ENCODE measurements at regions not wholly inside any gene's neighbourhood (a gene's known extent, or its start where the extent isn't known, plus 50 kb on each side); places are given as distances from the start of the nearest gene placed in this dataset.
A peak's percentile ranks its signal among the peaks of the same experiment; 100 is the strongest.
"Not testable (repeated sequence)": the region's sequence is repeated elsewhere in the genome, so short reads cannot be mapped to it uniquely, and the experiment has no call there.

DNA sequence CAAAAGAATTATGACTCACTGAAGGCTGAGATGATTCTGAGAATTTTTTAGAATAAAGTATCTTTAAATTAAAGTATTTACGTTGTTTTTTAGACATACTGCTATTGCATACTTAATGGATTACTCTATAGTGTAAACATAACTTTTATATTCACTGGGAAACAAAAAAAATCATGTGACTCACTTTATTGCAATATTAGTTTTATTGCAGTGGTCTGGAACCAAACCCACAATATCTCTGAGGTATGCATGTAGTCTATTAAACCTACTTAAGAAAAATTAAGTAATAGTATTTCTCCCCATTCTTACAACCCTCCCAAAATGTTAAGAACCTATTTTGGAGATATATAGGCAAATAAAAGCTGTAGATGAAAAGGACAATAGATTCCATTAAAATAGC is 142.9 kb upstream of the ZNF521 start:
- Mint-ChIP-seq H3K27me3 (ENCODE audit: low read depth, poor library complexity) (peaks cover 6% of the 10 kb centered on the region), H3K4me3 (no peak overlapping the region), H3K9me3 (peaks cover 39% of the 10 kb centered on the region), H3K36me3 (ENCODE audit: low read depth) (peaks cover 8% of the 10 kb centered on the region), H3K4me1 (peaks cover 11% of the 10 kb centered on the region), H3K27ac (no peak overlapping the region)
- no peak for DNase-seq
- TF ChIP-seq, protein P1, sequence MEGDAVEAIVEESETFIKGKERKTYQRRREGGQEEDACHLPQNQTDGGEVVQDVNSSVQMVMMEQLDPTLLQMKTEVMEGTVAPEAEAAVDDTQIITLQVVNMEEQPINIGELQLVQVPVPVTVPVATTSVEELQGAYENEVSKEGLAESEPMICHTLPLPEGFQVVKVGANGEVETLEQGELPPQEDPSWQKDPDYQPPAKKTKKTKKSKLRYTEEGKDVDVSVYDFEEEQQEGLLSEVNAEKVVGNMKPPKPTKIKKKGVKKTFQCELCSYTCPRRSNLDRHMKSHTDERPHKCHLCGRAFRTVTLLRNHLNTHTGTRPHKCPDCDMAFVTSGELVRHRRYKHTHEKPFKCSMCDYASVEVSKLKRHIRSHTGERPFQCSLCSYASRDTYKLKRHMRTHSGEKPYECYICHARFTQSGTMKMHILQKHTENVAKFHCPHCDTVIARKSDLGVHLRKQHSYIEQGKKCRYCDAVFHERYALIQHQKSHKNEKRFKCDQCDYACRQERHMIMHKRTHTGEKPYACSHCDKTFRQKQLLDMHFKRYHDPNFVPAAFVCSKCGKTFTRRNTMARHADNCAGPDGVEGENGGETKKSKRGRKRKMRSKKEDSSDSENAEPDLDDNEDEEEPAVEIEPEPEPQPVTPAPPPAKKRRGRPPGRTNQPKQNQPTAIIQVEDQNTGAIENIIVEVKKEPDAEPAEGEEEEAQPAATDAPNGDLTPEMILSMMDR (IDR thresholded peaks at IDR 0.05), result no peak

DNA sequence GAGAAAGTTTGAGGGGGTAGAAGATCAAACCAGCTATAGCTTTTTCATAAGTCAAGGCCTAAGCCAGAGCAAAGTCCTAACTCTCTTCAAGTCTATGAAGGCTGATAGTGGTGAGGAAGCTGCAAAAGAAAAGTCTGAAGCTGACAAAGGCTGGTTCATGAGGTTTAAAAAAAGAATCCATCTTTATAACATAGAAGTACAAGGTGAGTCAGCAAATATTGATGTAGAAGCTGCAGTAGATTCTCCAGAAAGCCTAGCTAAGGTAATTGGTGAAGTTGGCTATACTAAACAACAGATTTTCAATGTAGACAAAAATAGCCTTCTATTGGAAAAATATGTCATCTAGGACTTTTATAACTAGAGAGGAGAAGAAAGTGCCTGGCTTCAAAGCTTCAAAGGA is 141.4 kb upstream of the ZNF521 start:
- no peak for DNase-seq
- H3K9me3 Mint-ChIP-seq, result peaks cover 32% of the 10 kb centered on the region
- H3K27me3 Mint-ChIP-seq (ENCODE audit: low read depth, poor library complexity), result peaks cover 6% of the 10 kb centered on the region
- H3K27ac Mint-ChIP-seq, result no peak overlapping the region
- no peak overlapping the region for H3K4me3 Mint-ChIP-seq
- peaks cover 11% of the 10 kb centered on the region for H3K4me1 Mint-ChIP-seq
- TF ChIP-seq, protein P1 (IDR thresholded peaks at IDR 0.05), result no peak
- H3K36me3 Mint-ChIP-seq (ENCODE audit: low read depth), result peaks cover 8% of the 10 kb centered on the region

DNA sequence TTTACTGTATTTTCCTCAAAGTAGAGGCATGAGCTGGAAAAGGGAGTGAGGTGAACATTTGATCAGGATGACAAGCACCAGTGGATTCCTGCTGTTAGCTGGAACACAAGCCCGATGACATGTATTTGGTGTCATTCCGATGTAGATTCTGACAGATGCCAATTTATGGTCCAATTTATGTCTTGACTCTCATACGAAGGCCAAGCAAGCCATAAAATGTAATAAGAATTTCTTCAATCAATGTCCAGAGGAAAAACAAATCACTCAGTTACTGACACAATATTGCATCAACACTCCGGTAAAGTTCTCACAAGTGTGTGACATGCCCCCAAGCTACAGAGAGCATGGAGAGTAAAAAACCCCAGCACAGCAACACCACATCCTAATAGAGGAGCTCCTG is 138.3 kb upstream of the ZNF521 start:
- Mint-ChIP-seq H3K27me3 (ENCODE audit: low read depth, poor library complexity) (peaks cover 10% of the 10 kb centered on the region), H3K36me3 (ENCODE audit: low read depth) (peaks cover 8% of the 10 kb centered on the region), H3K9me3 (peaks cover 28% of the 10 kb centered on the region), H3K4me1 (peaks cover 11% of the 10 kb centered on the region), H3K4me3 (no peak overlapping the region), H3K27ac (peak overlapping the region; percentile 78)
- TF ChIP-seq, protein P1 (IDR thresholded peaks at IDR 0.05), result no peak
- no peak for DNase-seq

DNA sequence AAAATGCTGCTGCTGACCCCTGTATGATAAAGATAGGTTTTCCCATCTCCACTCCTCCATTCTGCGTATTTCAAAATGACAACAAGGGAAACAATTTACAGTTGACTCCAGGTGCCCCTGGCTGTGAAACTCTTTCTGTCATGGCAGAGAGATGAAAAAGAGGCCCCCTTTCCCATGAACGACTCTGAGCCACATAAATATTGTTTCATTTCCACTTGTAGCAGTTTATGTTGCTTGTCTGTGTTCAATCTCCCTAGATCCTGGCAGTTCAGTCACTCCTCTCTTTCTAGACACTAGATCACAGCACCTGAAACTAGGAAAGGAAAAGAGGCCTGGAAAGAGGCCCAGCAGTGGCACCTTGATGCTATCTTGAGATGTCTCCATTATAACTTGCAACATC is 121.0 kb upstream of the ZNF521 start:
- peaks cover 25% of the 10 kb centered on the region for H3K4me1 Mint-ChIP-seq
- no peak for DNase-seq
- TF ChIP-seq, protein P1 (IDR thresholded peaks at IDR 0.05), result no peak
- H3K36me3 Mint-ChIP-seq (ENCODE audit: low read depth), result no peaks in the 10 kb centered on the region
- H3K9me3 Mint-ChIP-seq, result peaks cover 16% of the 10 kb centered on the region
- H3K27ac Mint-ChIP-seq, result no peak overlapping the region
- H3K27me3 Mint-ChIP-seq (ENCODE audit: low read depth, poor library complexity), result no peaks in the 10 kb centered on the region
- H3K4me3 Mint-ChIP-seq, result no peak overlapping the region

DNA sequence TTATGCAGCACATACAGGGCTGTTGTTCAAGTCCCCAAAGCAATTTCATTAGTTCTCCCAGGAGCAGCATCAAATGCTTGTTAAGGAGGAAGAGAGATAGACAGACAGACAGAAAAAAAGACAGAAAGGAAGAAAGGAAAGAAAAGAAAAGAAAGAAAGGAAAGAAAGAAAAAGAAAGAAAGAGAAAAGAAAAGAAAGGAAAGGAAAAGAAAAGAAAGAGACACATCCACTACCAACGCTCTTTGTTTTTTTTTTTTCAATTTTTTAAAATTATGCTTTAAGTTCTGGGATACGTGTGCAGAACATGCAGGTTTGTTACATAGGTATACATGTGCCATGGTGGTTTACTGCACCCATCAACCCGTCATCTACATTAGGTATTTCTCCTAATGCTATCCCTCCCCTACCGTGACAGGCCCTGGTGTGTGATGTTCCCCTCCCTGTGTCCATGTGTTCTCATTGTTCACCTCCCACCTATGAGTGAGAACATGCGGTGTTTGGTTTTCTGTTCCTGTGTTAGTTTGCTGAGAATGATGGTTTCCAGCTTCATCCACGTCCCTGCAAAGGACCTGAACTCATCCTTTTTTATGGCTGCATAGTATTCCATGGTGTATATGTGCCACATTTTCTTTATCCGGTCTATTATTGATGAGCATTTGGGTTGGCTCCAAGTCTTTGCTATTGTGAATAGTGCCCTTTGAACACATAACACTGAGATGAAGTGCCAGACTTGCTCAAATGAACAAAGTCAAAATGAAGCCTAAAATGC is 119.0 kb upstream of the ZNF521 start:
- H3K9me3 Mint-ChIP-seq; H3K27me3 Mint-ChIP-seq (ENCODE audit: low read depth, poor library complexity); H3K27ac Mint-ChIP-seq; H3K36me3 Mint-ChIP-seq (ENCODE audit: low read depth); DNase-seq; H3K4me3 Mint-ChIP-seq: not testable (repeated sequence)
- peaks cover 46% of the 10 kb centered on the region for H3K4me1 Mint-ChIP-seq

DNA sequence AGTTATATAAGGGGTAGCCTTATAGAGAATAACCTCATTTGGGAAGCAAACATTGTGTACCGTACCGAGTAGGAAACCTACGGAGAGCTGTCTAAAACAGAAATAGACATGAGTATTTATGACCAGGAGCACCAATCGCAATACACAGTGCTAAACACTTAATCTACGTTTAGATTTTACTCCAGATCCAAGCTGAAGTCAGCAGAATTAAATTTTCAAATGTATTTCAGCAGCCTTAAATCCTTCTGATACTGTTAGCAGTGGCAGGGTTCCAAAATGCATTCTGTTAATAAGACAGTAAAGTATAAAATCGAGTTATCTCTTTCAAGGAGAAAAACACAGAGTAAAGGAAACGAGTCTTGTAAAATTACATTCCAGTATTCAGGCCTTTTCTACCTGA is 118.1 kb upstream of the ZNF521 start:
- Mint-ChIP-seq H3K36me3 (ENCODE audit: low read depth) (no peaks in the 10 kb centered on the region), H3K4me1 (peaks cover 50% of the 10 kb centered on the region), H3K4me3 (no peak overlapping the region), H3K27me3 (ENCODE audit: low read depth, poor library complexity) (no peaks in the 10 kb centered on the region), H3K27ac (no peak overlapping the region), H3K9me3 (no peaks in the 10 kb centered on the region)
- TF ChIP-seq, protein P1 (IDR thresholded peaks at IDR 0.05), result no peak
- no peak for DNase-seq
